ENCODE measurements at regions not wholly inside any gene's neighbourhood (a gene's known extent, or its start where the extent isn't known, plus 50 kb on each side); places are given as distances from the start of the nearest gene placed in this dataset.

- no peak for TF ChIP-seq CTCF (IDR thresholded peaks at IDR 0.05; ENCODE audit: low read depth, low read length)
- Histone ChIP-seq H3K36me3 (no peaks in the 10 kb centered on the region), H3K27me3 (peaks cover 12% of the 10 kb centered on the region), H3K9me3 (no peaks in the 10 kb centered on the region), H3K4me1 (no peaks in the 10 kb centered on the region), H3K4me3 (ENCODE audit: low read depth, low read length) (no peak overlapping the region)
- no peak for DNase-seq
Measured at GRCh38 chr6:105982761-105983540, 103.2 kb upstream of the PRDM1 start.

GRCh38 chr6:105981888-105982358 is 104.2 kb upstream of the PRDM1 start:
- DNase-seq = no peak
- peaks cover 18% of the 10 kb centered on the region for H3K27me3 ChIP-seq
- H3K4me1 ChIP-seq = no peaks in the 10 kb centered on the region
- TF ChIP-seq CTCF (IDR thresholded peaks at IDR 0.05; ENCODE audit: low read depth, low read length) = no peak
- no peak overlapping the region for H3K4me3 ChIP-seq (ENCODE audit: low read depth, low read length)
- no peaks in the 10 kb centered on the region for H3K9me3 ChIP-seq
- H3K36me3 ChIP-seq = no peaks in the 10 kb centered on the region

DNA sequence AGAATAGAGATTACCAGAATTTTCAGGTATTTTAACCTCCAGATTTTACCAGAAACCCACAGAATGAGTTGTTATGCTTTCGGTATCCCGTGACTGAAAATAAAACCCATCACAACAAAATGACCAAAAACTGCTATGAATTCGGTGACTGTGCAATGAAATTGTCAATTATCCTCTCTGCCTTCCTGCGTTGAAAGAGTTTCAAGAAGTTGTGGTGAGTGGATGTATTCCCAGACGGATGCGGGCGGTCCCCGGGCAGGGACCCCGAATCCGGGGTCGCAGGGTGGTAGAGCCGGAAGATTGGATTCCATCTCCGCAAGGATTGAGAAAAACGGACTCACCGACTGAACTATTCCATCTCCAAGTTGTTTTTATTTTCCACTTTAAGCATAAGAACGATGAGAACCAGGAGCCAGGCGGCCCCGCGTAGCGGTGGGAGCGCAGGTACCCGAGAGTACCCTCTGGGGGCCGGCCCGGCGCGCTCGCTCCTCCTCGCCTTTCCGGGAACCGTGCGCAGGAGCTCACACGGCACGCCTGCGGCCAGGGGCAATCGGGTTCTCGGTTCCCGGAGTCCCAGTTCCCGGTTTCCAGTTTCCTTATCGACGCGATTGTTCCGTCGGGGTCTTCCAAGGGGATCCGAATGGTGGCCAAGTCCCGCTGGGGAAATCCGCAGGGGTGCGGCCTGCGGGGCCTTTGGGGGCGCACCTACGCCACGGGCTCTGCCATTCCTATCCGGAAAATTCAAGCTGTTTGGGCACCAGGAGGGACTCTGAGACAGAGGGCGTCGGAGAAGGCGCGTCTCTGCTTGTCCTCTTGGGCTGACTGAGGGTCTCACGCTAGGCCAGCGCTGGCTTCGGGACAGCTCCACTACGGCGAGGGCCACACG is 104.9 kb upstream of the PRDM1 start:
- Histone ChIP-seq H3K27me3 (peaks cover 24% of the 10 kb centered on the region), H3K4me3 (ENCODE audit: low read depth, low read length) (no peak overlapping the region), H3K36me3 (no peaks in the 10 kb centered on the region), H3K9me3 (no peaks in the 10 kb centered on the region), H3K4me1 (no peaks in the 10 kb centered on the region)
- no peak for TF ChIP-seq CTCF (IDR thresholded peaks at IDR 0.05; ENCODE audit: low read depth, low read length)
- no peak for DNase-seq

DNA sequence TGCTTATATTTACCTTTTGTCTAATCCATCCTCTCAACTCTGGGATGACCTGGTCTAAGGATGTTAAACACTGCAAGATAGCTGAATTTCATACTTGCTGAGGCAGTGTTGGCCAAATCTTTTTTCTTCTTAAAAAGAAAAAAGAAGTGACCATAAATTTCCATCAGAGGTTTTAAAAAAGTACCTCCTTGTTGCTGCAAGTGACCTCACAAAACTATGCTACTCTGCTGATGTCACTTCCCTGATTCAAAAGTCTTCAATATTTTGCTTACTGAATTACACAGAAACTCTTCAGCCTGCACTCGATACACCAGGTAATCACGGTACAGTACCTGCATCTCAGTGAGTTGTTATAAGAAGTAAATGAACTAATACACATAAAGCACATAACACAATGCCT is 107.2 kb upstream of the PRDM1 start:
- Histone ChIP-seq H3K27me3 (peaks cover 22% of the 10 kb centered on the region), H3K4me3 (ENCODE audit: low read depth, low read length) (no peak overlapping the region), H3K9me3 (no peaks in the 10 kb centered on the region), H3K4me1 (no peaks in the 10 kb centered on the region), H3K36me3 (no peaks in the 10 kb centered on the region)
- no peak for DNase-seq
- TF ChIP-seq CTCF (IDR thresholded peaks at IDR 0.05; ENCODE audit: low read depth, low read length) = no peak

GRCh38 chr6:105977934-105978504 is 108.1 kb upstream of the PRDM1 start:
- no peak for TF ChIP-seq CTCF (IDR thresholded peaks at IDR 0.05; ENCODE audit: low read depth, low read length)
- Histone ChIP-seq H3K9me3 (peaks cover 2% of the 10 kb centered on the region; the same call in 1 of the 2 replicates), H3K4me1 (no peaks in the 10 kb centered on the region), H3K4me3 (ENCODE audit: low read depth, low read length) (no peak overlapping the region), H3K36me3 (no peaks in the 10 kb centered on the region), H3K27me3 (peaks cover 22% of the 10 kb centered on the region)
- no peak for DNase-seq
